ENCODE measurements at regions not wholly inside any gene's neighbourhood (a gene's known extent, or its start where the extent isn't known, plus 50 kb on each side); places are given as distances from the start of the nearest gene placed in this dataset.

DNA sequence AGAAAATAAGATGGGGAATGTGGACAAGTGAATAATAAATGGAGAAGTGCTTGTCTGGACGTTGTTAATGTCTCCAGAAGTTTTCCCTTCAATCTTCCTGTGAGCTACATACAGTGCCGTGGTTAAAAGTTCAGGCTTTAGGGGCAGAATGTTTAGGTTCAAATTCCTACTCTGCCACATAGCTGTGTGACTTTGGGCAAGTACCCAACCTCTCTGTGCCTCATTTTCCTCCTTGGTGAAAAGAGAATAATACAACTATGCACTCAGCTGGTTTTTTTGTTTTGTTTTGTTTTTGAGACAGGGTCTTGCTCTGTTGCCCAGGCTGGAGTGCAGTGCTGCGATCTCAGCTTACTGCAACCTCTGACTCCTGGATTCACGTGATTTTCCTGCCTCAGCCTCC lies 143.5 kb downstream of the CHIC2 start:
- no peak for DNase-seq (ENCODE audit: low read depth in 2 of 2, low spot score in 1 of 2)

DNA sequence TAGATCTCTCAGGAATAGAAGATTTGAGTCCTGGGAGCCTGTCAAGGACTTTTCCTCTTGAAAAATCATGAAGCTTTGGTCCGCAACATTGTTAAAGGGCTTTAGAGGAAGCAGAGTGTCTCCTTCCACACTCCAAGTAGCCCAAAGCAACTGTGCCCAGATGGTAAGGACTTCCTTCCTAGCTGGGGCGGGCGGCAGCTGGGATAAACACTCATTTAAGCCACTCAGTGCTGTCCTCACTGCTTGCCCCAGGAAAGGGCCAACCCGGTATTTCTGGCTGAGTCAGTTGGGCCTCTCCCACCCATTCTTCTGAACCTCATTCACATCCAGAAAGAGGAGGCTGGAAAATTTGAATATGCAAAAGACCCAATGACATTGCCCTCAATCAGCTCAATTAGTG lies 144.3 kb downstream of the CHIC2 start:
- no peak for DNase-seq (ENCODE audit: low read depth in 2 of 2, low spot score in 1 of 2)

GRCh38 chr4:53919535-53919934 lies 144.9 kb downstream of the CHIC2 start:
- DNase-seq (ENCODE audit: low read depth in 2 of 2, low spot score in 1 of 2) = no peak

DNA sequence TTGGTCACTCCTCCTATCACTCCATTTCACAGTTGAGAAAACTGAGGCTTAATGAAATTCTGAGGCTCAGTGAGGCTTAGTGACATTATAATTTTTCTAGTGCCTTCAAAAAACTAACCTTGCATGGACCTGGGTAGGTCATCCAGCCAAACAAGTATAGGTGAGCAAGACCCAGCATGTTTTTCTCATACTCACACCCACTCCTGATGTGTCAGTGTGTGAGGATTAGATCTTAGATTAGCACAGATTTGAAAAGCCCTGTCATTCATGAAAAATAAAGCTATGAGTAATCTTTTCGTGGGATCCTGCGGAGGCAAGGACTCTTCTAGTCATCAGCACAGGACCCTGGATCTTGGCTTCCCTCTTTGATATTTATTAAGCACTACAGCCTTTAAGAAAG lies 146.7 kb downstream of the CHIC2 start:
- no peak for DNase-seq (ENCODE audit: low read depth in 2 of 2, low spot score in 1 of 2)

- DNase-seq (ENCODE audit: low read depth in 2 of 2, low spot score in 1 of 2) = no peak
Observed at GRCh38 chr4:53916431-53916889, 147.9 kb downstream of the CHIC2 start.

DNA sequence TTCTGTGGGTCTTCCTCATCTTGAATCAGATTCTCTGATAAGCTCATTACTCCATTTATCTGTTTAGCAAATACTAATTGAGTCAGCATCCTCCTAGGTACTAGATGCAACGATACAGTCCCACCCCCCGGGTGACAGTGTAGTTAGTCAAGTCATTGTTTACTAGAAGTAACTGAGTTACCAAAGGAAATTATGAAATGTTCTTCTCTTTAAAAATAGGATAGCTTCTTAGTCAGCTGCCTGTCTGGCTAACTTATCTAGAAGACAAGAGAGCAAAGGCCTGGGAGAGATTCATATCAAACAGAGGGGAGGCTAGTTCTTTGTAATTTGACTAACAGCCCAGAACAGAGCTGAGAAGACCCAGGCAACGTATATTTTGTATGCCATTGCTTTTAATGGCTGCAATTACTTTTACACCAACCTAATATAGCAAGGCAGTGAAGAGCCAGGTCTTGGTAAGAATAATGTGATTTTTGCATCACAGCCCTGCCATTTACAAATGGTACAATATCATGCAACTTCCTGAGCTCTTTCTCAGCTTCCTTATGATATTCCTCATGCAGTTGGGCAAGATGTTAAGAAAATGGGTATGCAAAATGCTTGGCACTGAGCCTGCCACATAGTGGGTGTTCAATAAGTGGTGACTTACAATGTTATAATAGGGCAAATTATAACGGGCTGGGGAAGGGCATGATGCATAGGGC lies 149.9 kb downstream of the CHIC2 start:
- no peak for DNase-seq (ENCODE audit: low read depth in 2 of 2, low spot score in 1 of 2)

- DNase-seq (ENCODE audit: low read depth in 2 of 2, low spot score in 1 of 2) = no peak
Observed at GRCh38 chr4:53913771-53914170, 150.6 kb downstream of the CHIC2 start.

GRCh38 chr4:53912766-53913497 lies 151.5 kb downstream of the CHIC2 start:
- DNase-seq (ENCODE audit: low read depth in 2 of 2, low spot score in 1 of 2) = no peak

GRCh38 chr4:53908661-53909078 lies 155.7 kb downstream of the CHIC2 start:
- DNase-seq (ENCODE audit: low read depth in 2 of 2, low spot score in 1 of 2) = no peak

DNA sequence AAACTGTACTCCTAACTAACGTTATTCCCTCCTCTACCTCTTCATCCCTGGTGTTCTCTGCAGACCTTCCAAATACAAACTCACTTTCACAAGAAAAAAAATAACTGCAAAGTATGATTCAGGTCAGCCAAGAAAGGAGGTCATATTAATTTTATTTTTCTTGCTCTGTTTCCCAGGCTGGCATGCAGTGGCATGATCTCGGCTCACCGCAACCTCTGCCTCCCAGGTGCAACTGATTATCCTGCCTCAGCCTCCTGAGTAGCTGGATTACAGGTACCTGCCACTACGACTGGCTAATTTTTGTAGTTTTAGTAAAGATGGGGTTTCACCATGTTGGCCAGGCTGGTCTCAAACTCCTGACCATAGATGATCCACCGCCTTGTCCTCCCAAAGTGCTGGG lies 156.6 kb downstream of the CHIC2 start:
- DNase-seq (ENCODE audit: low read depth in 2 of 2, low spot score in 1 of 2) = no peak

DNA sequence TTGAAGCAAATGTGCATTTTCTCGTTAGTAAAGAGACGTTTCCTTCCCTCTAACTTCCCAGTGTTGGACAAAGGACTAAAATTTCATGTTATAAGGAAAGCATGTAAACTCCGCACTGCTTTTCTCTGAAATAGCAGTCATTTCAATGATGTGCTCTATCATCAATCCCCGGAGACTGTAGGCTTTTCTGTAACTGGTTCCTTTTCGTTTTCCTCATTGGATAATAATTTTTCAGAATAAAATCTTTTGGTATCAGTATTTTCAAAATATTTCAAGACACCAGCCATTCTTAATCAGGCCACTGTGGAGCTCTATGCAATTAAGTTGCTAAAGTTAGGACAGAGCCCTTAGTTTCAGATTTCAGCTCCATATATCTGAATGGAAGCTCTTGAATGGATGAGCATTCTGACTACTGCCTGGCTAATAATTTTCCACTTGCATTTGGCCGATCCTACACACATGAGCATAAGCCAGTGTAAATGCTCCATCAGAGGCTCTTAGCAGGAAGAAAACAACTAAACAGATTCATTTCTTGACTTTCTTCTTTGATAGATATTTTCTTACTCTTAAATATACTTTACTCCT lies 157.7 kb downstream of the CHIC2 start:
- no peak for DNase-seq (ENCODE audit: low read depth in 2 of 2, low spot score in 1 of 2)

- DNase-seq (ENCODE audit: low read depth in 2 of 2, low spot score in 1 of 2) = no peak
Observed at GRCh38 chr4:53905941-53906377, 158.4 kb downstream of the CHIC2 start.

GRCh38 chr4:53905276-53905940 lies 159.0 kb downstream of the CHIC2 start:
- DNase-seq (ENCODE audit: low read depth in 2 of 2, low spot score in 1 of 2) = no peak

GRCh38 chr4:53902786-53903185 lies 161.6 kb downstream of the CHIC2 start:
- DNase-seq (ENCODE audit: low read depth in 2 of 2, low spot score in 1 of 2) = no peak

- no peak for DNase-seq (ENCODE audit: low read depth in 2 of 2, low spot score in 1 of 2)
Observed at GRCh38 chr4:53900271-53900649, 164.1 kb downstream of the CHIC2 start.

- DNase-seq (ENCODE audit: low read depth in 2 of 2, low spot score in 1 of 2) = no peak
Observed at GRCh38 chr4:53899586-53900270, 164.7 kb downstream of the CHIC2 start.

DNA sequence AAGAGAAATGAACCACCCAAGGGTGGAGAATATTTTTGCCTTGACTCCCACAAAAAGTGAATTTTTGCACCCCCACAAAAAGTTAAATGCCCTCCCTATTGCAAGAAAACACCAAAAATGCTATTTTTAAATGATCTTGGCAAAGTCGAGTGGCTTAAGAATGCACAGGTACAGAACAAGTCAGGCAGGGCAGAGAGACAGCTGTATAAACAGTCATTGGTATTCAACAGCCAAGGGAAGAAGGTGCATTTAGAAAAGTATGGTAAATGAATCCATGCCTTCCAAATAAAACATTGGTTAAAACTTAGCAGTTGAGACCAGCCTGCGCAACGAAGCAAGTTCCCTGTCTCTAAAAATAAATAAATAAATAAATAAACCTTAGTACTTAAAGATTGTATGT lies 169.3 kb downstream of the CHIC2 start:
- no peak for DNase-seq (ENCODE audit: low read depth in 2 of 2, low spot score in 1 of 2)

DNA sequence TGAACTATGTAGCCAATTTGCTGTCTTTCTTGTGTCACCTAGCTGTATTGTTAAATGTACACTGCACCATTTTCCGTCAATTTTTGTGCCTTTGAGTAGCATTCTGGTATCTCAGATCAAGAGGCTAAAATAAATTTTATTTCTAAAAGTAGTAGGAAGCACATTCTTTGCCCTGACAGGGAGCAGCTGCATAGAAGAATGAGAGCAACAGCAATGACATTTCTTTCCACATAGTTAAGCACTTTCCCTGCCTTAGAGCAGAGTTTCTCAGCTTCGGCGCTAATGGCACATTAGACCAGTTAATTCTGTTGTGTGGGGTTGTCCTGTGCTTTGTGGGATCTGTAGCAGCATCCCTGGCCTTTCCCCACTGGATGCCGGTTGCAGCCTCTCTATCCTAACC lies 173.9 kb downstream of the CHIC2 start:
- DNase-seq (ENCODE audit: low read depth in 2 of 2, low spot score in 1 of 2) = no peak

DNA sequence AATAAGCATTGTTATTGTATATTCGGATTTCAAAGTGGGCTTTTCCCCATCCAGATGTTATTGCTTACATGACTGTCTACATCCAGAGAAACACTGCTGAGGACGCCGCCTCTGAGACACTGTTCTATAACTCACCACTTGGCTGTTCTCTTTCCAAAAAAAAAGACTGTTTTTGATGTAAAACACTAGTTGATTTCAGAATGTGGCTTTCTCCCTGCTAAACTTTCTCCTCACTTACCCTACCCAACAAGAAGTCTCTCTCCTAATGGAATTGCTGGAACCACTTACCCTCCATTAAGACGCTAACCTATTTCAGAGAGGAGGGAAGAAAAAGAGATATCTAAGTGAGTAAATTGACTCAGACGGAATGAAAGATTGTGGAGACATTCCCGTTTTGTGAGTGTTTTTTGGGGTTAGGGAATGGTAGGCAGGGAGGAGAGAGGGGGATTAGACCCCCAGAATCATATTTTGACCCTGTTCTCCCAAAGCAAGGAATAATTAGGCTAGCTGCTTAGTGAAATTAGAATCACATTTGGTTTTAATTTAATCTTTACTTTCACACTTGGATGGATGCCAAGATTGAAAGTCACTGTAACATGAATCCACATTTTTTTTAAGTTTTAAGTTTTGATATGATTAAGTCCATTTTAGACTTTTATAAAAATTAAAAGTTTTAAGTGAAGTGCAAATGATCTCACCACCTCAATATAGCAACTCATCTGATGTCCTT lies 174.9 kb downstream of the CHIC2 start:
- DNase-seq (ENCODE audit: low read depth in 2 of 2, low spot score in 1 of 2) = no peak

DNA sequence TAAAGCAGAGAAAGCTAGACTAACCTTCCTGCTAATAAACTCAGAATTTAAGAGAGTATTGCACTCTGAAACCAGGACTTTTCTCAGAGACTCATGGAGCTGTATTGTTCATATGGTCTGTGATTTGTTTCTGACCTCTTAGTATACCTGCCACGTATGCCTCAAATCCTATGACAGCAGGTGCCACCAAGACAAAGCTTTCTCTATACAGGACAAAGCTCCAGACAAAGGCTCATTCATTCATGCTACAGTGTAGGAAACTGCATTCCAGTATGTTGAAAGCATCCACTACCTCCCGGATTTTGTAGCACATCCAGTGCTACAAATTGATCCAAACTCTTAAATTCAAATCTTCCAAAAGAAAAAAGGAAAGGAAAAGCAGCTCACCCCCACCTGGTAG lies 178.3 kb downstream of the CHIC2 start:
- DNase-seq (ENCODE audit: low read depth in 2 of 2, low spot score in 1 of 2) = no peak

GRCh38 chr4:53885668-53886067 lies 178.7 kb downstream of the CHIC2 start:
- DNase-seq (ENCODE audit: low read depth in 2 of 2, low spot score in 1 of 2) = no peak

Measured in stimulated activated CD8-positive, alpha-beta memory T cell treated with anti-CD3 and anti-CD28 coated beads, Interleukin-4, amount 100 ng/mL, for 4 hours (primary cell).